ENCODE measurements at regions not wholly inside any gene's neighbourhood (a gene's known extent, or its start where the extent isn't known, plus 50 kb on each side); places are given as distances from the start of the nearest gene placed in this dataset.
"Not testable (repeated sequence)": the region's sequence is repeated elsewhere in the genome, so short reads cannot be mapped to it uniquely, and the experiment has no call there.

DNA sequence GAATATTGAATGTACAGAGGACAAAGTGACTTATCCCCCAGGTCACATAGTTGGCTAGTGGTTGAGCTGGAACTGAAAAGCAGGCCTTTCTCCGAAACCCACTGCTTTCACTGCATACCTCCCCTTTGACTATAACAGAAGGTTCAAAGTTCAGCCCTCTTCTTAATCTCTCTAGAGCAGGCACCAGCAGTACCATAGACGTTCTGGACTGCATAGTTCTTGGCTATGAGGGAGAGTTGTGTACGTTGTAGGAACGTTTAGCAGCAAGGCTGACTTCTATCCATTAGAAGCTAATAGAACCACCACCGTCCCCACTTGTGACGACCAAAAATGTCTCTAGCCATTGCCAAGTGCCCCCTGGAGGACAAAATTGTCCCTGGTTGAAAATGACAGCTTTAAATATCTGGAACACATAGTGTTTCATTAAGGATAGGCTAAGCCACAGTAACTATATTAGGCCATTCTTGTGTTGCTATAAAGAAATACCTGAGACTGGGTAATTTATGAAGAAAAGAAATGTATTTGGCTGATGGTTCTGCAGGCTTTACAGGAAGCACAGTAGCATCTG is 123.8 kb upstream of the MTHFD1L start:
- no peak for DNase-seq

DNA sequence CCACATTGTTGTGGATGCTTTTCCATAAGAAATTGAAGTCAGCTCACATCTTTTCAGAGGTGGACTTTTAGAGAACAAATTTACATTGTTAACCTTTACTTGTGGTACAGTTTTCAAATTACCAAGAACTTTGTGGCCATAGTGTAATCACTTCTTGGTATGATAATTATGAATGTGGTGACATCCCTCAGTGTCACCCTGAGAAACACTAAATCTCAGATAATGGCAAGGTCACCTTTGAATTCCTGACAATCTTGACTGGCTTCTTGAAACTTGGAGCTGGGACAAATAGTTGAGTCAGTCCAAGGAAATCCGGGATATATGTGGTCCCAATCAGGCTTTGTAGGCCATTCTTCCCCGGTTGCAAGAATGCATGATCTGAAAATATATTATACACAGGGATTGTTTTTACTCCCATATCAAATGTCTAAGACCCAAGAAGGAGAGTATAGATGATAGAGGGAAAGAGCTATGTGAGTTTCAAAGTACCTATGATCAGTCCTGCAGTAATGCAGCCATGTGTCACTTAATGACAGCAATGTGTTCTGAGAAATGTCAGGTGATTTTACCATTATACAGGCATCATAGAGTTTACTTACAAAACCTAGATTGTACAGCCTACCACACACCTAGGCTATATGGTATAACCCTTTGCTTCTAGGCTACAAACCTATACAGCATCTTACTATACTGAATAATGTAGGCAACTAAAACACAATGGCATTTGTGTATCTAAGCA is 120.8 kb upstream of the MTHFD1L start:
- no peak for DNase-seq

DNA sequence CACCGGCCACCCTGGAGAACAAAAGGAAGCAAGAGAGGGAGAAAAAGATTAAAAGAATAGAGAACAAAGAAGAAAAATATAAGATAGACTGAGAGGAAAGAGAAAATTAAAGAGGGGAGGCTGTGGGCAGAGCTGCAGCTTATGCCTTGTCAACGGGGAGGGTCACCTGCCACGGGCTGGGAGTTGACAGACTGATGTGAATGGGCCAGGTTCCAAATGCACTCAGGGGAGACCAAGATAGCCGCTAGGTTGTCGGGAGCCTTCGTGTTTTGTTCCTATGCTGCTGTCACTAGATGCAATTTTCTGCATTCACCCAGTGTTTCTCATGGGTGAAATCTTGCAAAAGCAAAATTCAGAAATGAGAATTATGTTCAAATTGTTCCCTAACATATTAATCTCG is 119.6 kb upstream of the MTHFD1L start:
- no peak for DNase-seq

DNA sequence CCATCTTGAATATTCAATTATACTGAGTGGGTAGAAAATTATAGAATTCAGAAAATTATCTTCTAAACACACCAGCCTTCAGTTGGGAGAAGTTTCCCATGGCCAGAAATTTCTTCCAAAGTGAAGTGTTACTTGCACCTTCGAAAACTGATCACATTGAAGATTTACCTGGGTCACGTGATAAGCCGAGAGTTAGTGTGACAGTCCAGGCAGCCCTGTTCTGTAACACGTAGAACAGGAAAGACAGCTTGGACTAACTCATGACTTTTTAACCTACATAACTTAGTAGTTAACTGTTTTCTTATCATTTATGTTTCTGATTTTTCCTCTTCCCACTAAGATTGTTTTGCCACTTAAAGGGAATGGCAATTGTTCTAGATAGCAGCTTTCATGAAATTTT is 118.3 kb upstream of the MTHFD1L start:
- DNase-seq = no peak

DNA sequence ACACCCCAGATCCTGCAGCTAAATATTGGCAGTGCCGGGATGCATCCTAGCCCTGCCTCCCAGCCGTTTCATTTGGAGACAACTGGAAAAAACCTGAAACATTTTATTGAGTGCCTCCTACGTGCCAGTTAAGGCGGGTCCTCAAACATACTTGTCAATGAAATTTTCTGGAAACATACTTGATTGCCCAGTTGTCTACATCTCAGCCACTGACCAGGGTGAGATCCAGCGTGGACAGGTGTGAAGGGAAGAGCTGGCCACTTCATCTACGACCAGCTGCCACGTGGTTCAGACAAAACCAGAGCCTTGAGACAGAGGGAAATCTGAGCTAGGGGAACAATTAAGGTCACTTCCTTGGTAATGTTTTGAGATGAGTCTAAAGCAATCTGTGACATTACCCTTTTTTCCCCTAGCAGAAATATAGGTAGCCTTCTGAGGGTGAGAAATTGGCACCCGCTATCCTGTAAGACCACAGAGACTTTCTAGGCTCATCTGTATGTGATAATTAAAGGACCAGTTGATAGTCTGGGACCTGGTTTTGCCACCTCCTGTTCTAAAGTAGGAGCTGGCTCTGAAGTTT is 116.3 kb upstream of the MTHFD1L start:
- DNase-seq = no peak

DNA sequence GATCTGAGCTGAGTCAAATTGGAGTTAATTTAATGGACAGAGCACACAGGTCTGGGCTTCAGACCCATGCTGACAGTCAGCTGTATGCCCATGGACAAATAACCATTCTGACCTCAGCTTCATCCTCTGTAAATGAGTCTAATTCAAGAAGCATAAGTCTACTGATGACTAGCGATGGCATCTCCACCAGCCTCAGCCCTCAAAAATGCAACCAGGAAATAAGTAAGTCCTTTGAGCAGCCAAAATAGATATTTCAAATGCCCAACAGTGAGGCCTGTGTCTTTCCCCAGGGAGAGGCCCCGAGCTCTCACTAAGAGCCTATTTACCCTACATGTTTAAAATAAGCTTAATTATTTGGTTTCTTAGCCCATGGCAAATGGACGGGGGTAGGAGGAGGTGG is 114.2 kb upstream of the MTHFD1L start:
- DNase-seq = no peak

DNA sequence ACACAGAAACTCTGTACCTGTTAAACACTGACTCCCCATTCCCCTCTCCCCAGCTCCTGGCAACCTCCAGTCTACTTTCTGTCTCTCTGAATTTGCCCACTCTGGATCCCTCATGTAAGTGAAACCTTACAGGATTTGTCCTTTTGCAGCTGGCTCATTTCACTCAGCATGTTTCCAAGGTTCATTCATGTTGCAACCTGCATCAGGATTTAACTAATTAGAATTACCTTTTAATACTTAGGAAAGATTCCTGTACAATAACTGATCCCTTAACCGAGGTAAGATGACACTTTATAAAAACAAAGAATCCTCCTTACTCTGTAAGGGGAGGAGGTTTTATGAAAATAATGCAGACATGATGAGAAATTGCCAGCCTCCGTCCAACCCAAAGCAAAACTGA is 113.1 kb upstream of the MTHFD1L start:
- no peak for DNase-seq

DNA sequence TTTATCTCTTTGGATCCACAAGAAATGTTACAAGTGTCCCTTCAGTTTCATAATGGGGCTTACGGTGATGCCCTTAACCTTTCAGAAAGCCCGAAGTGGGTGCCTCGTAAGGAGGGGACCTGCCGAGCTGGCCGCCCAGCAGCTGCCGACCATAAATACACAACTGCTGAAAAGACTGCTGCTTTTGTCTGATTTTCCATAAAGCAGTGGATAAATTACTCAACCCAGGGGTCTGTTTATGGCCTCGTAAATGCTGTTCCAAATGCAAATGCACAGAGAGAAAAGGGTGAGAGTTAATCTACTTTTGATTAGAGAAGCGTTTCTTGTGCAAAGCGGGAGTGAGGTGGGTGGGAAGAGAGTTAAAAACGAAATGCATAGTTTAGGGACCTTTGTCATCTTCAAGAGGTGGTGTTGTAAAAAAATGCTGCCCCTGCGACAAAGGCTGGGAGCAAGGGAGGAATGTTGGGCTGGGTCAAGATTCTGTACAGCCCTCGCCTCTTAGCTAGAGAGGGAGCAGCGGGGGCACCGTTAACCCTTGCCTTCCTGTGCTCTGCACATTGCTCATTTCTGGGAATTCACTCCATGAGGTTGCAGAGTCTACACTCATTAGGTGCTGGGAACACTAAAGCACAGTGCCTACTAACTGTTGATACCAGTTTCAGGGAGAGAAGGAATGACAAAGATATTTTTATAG is 112.0 kb upstream of the MTHFD1L start:
- no peak for DNase-seq

DNA sequence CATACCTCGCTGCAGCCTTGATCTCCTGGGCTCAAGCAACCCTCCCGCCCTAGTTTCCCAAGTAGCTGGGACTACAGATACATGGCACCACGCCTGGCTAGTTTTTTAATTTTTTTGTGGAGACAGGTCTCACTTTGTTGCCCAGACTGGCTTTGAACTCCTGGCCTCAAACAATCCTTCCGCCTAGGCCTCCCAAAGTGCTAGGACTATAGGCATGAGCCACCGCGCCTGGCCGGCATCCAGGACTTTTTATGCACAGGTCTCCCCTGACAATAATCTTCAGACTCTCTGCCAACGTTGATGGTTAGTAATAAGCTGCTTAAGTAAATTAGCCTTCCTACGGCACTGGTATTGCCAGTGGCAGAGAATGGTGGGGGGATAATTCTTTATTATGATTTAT is 110.5 kb upstream of the MTHFD1L start:
- no peak for DNase-seq

DNA sequence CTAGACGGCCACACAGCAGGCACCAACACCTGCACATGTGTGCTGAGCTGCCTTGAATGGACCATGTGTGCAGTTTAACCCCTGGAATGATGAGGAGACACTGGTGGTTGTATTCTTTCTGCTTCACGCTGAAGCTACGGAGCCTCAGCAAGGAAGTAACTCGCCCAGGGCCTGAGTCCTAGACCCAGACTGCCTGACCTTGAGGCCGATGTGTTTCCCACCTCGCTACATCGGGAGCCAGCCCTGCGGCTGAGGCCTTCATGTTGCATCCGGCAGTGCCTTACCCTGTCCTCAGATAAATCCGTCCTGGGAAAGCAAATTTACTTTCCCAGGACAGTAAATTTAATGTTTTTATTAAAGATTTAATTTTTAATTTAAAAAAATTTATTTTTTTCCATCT is 110.0 kb upstream of the MTHFD1L start:
- DNase-seq = no peak

DNA sequence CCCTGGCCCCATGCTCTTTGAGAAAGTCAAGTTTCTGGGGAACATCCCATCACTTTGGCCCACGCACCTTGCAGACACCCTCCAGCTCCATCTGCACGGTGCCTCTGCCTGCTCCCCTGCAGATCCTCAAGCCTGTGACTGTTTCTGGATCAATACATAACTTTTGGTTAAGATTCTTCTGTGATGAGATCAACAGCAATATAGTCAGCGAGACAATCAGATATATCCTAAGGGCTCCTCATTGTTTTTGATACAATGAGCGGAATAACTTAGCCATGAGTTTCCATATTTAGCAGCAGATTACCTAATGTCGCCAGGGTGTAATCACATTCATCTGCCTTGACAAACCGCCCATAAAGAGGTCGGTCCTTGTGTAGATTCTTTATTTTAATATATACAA is 109.3 kb upstream of the MTHFD1L start:
- no peak for DNase-seq

DNA sequence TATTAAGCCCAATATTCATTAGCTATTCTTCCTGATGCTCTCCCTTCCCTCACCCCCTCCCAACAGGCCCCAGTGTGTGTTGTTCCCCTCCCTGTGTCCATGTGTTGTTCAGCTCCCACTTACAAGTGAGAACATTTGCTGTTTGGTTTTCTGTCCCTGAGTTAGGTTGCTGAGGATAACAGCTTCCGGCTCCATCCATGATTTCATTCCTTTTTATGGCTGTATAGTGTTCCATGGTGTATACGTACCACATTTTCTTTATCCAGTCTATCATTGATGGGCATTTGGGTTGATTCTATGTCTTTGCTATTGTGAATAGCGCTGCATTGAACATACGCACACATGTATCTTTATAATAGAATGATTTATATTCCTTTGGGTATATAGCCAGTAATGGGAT is 107.7 kb upstream of the MTHFD1L start:
- DNase-seq = not testable (repeated sequence)

DNA sequence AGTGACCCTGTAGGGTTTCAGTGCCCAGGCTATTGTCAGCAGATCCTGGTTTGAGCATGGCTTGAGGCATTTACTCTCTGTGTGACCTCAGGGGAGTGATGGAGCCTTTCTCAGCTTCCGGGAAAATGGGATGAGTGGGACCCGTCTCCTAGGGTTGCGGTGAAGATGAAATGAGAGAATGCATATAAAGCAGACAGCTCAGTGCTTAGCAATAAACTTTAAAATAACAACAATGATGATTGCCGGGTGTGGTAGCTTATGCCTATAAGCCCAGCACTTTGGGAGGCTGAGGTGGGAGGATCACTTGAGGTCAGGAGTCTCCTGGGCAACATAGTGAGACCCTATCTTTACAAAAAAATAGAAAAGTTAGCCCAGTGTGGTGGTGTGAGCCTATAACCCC is 106.0 kb upstream of the MTHFD1L start:
- DNase-seq = no peak

DNA sequence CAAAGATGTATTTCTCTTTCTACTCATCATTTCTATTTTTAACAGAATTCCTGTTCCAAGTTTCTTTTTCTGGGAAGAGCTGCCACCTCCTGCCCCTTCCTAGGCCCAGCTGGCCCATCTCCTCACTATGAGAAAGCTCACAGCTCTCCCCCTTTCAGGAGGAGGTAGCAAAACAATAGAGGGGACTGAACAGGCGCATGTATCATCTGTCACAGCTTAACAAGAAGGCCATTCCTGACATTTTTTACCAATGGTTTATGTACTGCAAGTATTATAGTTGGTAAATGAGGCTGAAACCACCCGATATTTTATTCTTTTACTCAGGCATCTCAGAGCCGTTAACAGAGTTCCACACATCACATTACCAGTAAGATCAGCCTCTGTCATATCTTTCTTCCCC is 103.7 kb upstream of the MTHFD1L start:
- DNase-seq = no peak

DNA sequence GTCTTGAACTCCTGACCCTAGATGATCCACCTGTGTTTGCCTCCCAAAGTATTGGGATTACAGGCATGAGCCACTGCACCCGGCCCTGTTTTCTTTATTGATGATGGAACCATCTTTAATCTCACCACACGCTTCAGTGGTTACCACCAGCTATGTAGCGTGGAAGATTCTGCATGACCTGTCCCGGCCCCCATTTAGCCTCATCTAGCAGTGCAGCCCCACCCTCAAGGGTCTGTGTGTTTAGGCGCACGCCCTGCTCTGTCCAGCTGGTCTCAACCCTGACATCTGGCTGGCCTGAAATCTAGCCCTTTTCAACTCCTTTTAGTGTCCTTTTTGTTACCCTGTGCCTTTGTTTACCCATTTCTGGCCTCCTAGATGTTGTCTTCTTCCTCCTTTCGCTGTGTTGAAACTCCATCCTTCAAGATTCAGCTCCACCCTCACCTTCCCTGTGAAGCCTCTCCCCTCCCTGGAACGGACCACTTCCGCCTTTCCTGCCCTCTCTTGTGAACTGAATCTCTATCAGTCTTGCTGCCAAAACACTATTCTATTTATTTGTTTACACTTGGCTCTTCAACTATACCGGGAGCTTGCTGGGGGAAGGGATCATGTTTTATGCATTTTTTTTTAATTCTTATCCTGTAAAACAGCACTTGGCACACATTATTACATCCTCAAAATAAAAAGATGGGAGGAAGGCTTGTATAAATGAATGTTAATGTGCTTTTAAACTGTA is 101.0 kb upstream of the MTHFD1L start:
- no peak for DNase-seq

DNA sequence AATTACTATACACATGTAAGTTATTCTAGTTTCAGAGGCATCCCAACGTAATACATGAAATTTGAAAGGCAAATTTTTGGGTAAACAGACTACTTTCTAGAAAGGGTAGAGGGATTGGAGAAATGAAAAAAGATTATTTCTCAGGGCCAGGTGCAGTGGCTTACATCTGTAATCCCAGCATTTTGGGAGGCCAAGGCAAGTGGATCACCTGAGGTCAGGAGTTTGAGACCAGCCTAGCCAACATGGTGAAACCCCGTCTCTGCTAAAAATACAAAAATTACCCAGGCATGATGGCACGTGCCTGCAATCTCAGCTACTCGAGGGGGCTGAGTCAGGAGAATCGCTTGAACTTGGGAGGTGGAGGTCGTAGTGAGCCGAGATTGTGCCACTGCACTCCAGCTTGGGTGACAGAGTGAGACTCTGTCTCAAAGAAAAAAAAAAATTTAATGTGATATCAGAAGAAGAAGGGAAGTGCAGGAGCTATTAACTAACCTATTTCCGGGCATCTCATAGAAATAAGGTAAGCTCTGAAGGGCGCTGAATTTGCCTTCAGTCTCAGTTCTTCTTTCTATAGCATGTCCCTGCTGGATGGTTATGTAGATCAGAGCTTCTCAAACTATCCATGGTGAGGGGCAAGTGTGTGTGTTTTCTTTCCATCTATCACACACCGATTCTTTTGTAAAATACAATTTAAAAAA is 100.3 kb upstream of the MTHFD1L start:
- no peak for DNase-seq

DNA sequence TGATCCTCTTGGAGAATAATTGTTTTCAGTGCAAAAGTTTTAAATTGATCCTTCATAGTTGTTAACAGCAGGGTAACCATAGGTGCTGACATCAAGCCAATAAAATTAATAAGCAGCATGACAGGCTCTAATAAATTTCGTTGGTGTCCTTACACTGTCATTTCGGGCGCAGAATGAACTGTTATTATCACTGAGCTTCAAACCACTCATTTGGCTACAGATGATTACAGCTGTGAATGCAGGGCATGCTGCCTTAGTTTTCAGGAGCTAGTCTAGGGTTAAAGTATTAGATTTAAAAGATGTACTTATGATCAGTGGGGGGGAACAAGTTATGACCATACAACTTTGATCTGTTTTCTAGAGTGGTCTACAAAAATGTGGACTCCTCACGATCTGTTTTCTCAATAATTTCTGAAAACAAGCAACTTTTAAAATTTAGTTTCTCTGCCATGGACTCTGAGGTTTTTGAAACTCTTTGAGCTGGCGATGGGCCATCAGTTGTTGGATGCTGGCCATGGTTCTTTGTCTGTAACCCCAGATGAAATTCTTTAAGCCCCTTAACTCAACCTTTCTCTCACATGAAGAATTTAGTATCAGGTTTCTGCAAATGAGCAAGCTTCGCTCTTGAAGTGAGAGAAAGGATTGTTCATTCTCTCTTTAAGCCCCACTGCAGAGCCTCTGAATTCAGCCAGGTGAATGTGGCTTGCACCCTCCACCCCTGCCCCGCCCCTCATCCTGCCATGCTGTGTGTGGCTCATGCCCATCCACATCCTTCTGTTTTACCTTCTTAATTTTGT is 99.1 kb upstream of the MTHFD1L start:
- no peak for DNase-seq

DNA sequence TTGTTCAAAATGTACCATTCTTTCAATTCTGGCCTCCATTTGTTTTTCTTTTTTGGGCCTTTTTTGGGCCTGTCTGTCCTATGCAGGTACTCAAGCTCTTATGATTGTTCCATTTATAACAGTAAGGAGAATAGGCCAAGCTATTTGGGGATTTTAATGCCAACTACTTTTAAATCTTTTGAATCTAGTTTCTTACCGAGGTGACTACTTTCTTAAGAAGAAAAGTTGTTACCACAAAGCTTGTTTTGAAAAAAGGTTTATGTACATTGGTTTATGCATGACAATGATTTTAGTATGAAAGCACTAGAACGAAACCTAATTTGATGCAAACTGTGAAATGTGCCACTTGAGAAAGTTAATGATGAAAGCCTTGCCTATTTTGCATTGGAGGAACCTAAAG is 98.3 kb upstream of the MTHFD1L start:
- DNase-seq = no peak

DNA sequence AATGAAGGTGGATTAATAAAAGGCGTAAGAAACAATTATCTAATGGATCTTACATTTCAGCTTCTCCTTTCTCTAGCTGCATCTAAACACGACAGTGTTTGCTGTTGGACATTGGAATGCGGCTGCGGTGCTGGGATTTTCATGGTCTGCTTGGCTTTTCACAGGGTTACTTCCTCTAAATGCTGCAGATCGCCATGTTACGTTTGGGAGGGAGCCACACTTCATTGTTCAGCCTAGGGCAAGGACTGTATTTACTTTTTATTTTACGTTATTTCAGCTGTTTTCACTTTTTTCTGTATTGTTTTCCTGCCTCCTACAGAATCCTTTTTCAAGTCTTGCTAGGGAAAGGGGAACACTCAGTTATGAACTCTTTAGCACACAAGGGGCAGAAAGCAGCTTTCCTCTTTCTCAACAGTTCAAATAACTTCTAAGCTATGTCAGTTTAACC is 97.9 kb upstream of the MTHFD1L start:
- no peak for DNase-seq

DNA sequence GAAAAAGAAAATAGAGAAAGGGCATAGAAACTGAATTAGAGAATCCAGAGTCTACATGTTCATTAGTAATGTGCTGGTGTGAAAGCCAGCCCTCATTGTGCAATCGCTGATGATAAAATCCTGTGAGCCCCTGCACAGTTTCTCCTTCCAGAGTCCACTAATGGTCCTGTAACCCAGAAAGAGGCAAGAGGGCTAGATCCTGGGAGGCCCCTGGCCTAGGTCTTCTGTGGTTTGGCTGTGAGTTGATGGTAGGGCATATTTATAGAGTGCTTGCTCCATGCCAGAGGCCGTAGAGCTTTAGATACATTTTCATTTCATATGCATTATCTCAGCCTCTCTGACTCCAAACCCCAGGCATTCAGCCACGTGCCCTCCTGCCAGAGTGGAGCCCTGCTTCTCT is 94.9 kb upstream of the MTHFD1L start:
- no peak for DNase-seq

DNA sequence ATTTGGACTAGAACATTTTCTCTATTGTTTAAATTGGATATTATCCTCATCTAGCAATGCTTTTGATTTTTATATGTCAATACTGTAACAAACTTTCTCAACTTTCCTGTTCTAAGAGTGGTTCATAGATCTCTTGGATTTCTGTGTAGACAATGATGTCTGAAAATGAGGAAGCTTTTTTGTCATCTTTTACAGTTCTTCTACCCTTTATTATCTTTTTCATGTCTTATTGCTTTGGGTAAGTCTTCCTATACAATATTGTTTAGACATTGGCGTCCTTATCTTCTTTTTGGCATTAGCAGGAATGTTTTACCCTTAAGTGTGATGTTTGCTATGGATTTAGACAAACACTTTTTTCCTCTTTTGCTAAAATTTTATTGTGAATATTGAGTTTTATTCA is 91.5 kb upstream of the MTHFD1L start:
- no peak for DNase-seq
